Neural progenitor cell (in vitro differentiated cells): ENCODE measurements at regions not wholly inside any gene's neighbourhood (a gene's known extent, or its start where the extent isn't known, plus 50 kb on each side); places are given as distances from the start of the nearest gene placed in this dataset.

ENCODE experiments used
- DNase-seq: peaks from one replicate; pipeline ENCODE4 v3.0.0-alpha.2; 2016; ENCODE audit warnings: low spot score
- H2AFZ ChIP-seq: fragments of 200-600 bp; sonication (generic); replicated peaks from 2 replicates; pipeline ENCODE4 v1.6.1; 2016; ENCODE audit warnings: antibody characterized with exemption
- H3F3A ChIP-seq: fragments of 200-600 bp; sonication (generic); 2 replicates; pipeline ENCODE4 v1.6.1; 2016; ENCODE audit warnings: antibody characterized with exemption, low read depth
- H3K27ac ChIP-seq: fragments of 200-600 bp; sonication (generic); 2 replicates; pipeline ENCODE4 v1.5.1; 2016; ENCODE audit warnings: mild to moderate bottlenecking
- H3K27me3 ChIP-seq: fragments of 200-600 bp; sonication (generic); 2 replicates; pipeline ENCODE4 v1.6.1; 2016; ENCODE audit warnings: mild to moderate bottlenecking, moderate library complexity
- H3K36me3 ChIP-seq: fragments of 200-600 bp; sonication (generic); 2 replicates; pipeline ENCODE4 v1.5.1; 2016
- H3K4me1 ChIP-seq: fragments of 200-600 bp; sonication (generic); 2 replicates; pipeline ENCODE4 v1.6.1; 2016; ENCODE audit warnings: mixed run types
- H3K4me2 ChIP-seq: fragments of 200-600 bp; sonication (generic); 2 replicates; pipeline ENCODE4 v1.6.1; 2016
- H3K4me3 ChIP-seq: fragments of 200-600 bp; sonication (generic); 2 replicates; pipeline ENCODE4 v1.5.1; 2016
- H3K79me2 ChIP-seq: fragments of 200-600 bp; sonication (generic); 2 replicates; pipeline ENCODE4 v1.6.1; 2016; ENCODE audit warnings: low read depth
- H3K9ac ChIP-seq: fragments of 200-600 bp; sonication (generic); 2 replicates; pipeline ENCODE4 v1.6.1; 2016
- H3K9me3 ChIP-seq: fragments of 200-600 bp; sonication (generic); 2 replicates; pipeline ENCODE4 v1.5.1; 2016; ENCODE audit warnings: low read depth
- H4K20me1 ChIP-seq: fragments of 200-600 bp; sonication (generic); 2 replicates; pipeline ENCODE4 v1.6.1; 2016; ENCODE audit warnings: low read depth
- H3K27ac Mint-ChIP-seq: 3 replicates; pipeline ENCODE4 v1.8.0; 2021; ENCODE audit warnings: mixed read lengths
- H3K27me3 Mint-ChIP-seq: 2 replicates; pipeline ENCODE4 v1.8.0; 2022; ENCODE audit warnings: low read depth, mild to moderate bottlenecking, inconsistent platforms, moderate library complexity, mixed read lengths; ENCODE audit not compliant: insufficient read depth
- H3K36me3 Mint-ChIP-seq: 3 replicates; pipeline ENCODE4 v1.8.0; 2021; ENCODE audit warnings: mixed read lengths
- H3K4me1 Mint-ChIP-seq: 3 replicates; pipeline ENCODE4 v1.8.0; 2021; ENCODE audit warnings: mixed read lengths
- H3K4me3 Mint-ChIP-seq: 3 replicates; pipeline ENCODE4 v1.8.0; 2021; ENCODE audit warnings: mild to moderate bottlenecking, moderate library complexity, mixed read lengths
- H3K9me3 Mint-ChIP-seq: 3 replicates; pipeline ENCODE4 v1.8.0; 2020; ENCODE audit warnings: mixed read lengths
- CTCF ChIP-seq: fragments of 200-600 bp; sonication (generic); IDR thresholded peaks from 2 replicates; pipeline ENCODE4 v1.5.1; 2017; ENCODE audit warnings: antibody characterized with exemption, mild to moderate bottlenecking
- EZH2 ChIP-seq: fragments of 200-600 bp; sonication (generic); IDR thresholded peaks from 2 replicates; pipeline ENCODE4 v1.6.1; 2017; ENCODE audit warnings: antibody characterized with exemption, mild to moderate bottlenecking, moderate library complexity
- EZH2phosphoT487 ChIP-seq: fragments of 200-600 bp; sonication (generic); IDR thresholded peaks from 2 replicates; pipeline ENCODE4 v1.6.1; 2017; ENCODE audit warnings: antibody characterized with exemption

DNA sequence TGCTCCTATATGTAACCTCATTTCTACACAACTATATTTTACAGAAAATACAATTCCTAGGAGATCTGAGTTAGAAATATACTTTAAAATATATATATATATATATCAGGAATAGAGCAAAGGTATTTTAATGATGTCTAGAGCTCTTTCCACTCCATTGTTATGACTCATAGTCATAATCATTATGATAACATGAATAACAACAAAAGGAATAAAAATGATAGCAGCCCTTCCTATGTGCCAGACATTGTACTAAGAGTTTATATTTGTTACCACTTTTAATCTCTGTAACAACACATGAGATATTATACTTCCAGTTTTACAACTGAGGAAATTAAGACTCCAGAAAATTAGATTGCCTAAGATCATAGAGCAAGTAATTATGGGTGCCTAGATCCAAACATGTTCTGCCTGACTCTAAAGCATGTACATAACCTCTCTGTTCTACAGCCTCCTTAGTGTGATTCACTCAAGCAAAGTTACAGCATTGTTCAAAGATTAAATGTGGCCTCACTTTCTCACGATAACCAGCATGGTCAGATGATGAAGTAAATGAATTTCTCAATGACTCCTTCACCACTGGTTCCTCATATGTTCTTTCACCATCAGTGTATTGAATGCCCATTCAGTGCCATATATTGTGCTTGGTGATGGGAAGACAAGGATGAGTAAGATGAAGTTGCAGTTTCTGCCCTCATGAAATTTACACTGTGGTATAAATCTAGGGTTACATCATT lies 452.1 kb downstream of the EFNA5 start:
- peaks cover 4% of the 10 kb centered on the region for H3K4me1 Mint-ChIP-seq
- Histone ChIP-seq H3K79me2 (no peaks in the 10 kb centered on the region), H3K4me3 (no peak overlapping the region), H3K9me3 (no peaks in the 10 kb centered on the region), H4K20me1 (no peaks in the 10 kb centered on the region), H3K27ac (no peak overlapping the region), H3K36me3 (no peaks in the 10 kb centered on the region), H3F3A (no peaks in the 10 kb centered on the region), H3K27me3 (no peaks in the 10 kb centered on the region), H2AFZ (no peak overlapping the region), H3K4me1 (no peaks in the 10 kb centered on the region), H3K9ac (no peak overlapping the region), H3K4me2 (no peak overlapping the region)
- no peak overlapping the region for H3K27ac Mint-ChIP-seq
- H3K9me3 Mint-ChIP-seq, result no peaks in the 10 kb centered on the region
- H3K27me3 Mint-ChIP-seq, result peaks cover 2% of the 10 kb centered on the region
- TF ChIP-seq EZH2 (no peak), CTCF (no peak), EZH2phosphoT487 (no peak)
- DNase-seq, result no peak
- H3K4me3 Mint-ChIP-seq, result no peak overlapping the region
- no peaks in the 10 kb centered on the region for H3K36me3 Mint-ChIP-seq

- Histone ChIP-seq H3K9ac (no peak overlapping the region), H3K4me1 (no peaks in the 10 kb centered on the region), H3K9me3 (no peaks in the 10 kb centered on the region), H3K27me3 (no peaks in the 10 kb centered on the region), H3K79me2 (no peaks in the 10 kb centered on the region), H4K20me1 (no peaks in the 10 kb centered on the region), H3K4me2 (no peak overlapping the region), H2AFZ (no peak overlapping the region), H3K4me3 (no peak overlapping the region), H3K27ac (no peak overlapping the region), H3F3A (no peaks in the 10 kb centered on the region), H3K36me3 (no peaks in the 10 kb centered on the region)
- Mint-ChIP-seq H3K9me3 (no peaks in the 10 kb centered on the region), H3K27ac (no peak overlapping the region), H3K4me1 (peaks cover 4% of the 10 kb centered on the region), H3K27me3 (peaks cover 2% of the 10 kb centered on the region), H3K4me3 (no peak overlapping the region), H3K36me3 (no peaks in the 10 kb centered on the region)
- no peak for DNase-seq
- TF ChIP-seq EZH2phosphoT487, result no peak
Observed at GRCh38 chr5:107217721-107218130, 453.0 kb downstream of the EFNA5 start.

GRCh38 chr5:107216587-107216986 lies 454.1 kb downstream of the EFNA5 start:
- no peak for DNase-seq
- Mint-ChIP-seq H3K27ac (no peak overlapping the region), H3K27me3 (peaks cover 2% of the 10 kb centered on the region), H3K4me3 (no peak overlapping the region), H3K4me1 (peaks cover 8% of the 10 kb centered on the region), H3K9me3 (no peaks in the 10 kb centered on the region), H3K36me3 (no peaks in the 10 kb centered on the region)
- Histone ChIP-seq H4K20me1 (no peaks in the 10 kb centered on the region), H3K9me3 (no peaks in the 10 kb centered on the region), H3K4me3 (no peak overlapping the region), H3K79me2 (no peaks in the 10 kb centered on the region), H3K9ac (no peak overlapping the region), H3K4me1 (no peaks in the 10 kb centered on the region), H2AFZ (no peak overlapping the region), H3K27ac (no peak overlapping the region), H3K4me2 (no peak overlapping the region), H3F3A (no peaks in the 10 kb centered on the region), H3K27me3 (no peaks in the 10 kb centered on the region), H3K36me3 (no peaks in the 10 kb centered on the region)
- no peak for TF ChIP-seq CTCF
- no peak for TF ChIP-seq EZH2
- no peak for TF ChIP-seq EZH2phosphoT487

DNA sequence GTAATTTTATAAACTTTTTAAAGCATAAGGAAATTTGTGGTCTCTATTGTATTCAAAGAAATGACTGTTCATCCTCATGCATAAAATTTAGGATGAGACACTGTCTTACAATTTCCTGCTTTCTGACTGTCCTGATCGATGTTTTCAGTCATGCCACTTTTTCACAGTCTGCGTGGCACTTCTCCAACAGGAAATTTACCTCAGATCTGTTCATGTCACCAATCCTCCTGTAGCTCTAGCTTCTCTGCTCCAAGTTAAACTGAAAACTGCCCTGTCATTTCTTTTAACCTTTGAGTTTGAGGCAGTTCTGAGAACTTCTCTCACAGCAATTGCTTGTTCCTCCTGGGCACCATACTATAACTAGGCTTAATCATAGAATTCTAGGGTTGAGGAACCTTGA lies 455.1 kb downstream of the EFNA5 start:
- Histone ChIP-seq H3K27ac (no peak overlapping the region), H3K9me3 (no peaks in the 10 kb centered on the region), H2AFZ (peak overlapping the region; percentile 30), H3F3A (no peaks in the 10 kb centered on the region), H3K79me2 (no peaks in the 10 kb centered on the region), H3K4me1 (no peaks in the 10 kb centered on the region), H3K36me3 (no peaks in the 10 kb centered on the region), H4K20me1 (no peaks in the 10 kb centered on the region), H3K9ac (no peak overlapping the region), H3K4me2 (no peak overlapping the region), H3K27me3 (no peaks in the 10 kb centered on the region), H3K4me3 (no peak overlapping the region)
- no peak for TF ChIP-seq EZH2
- no peak for TF ChIP-seq EZH2phosphoT487
- TF ChIP-seq CTCF, result no peak
- Mint-ChIP-seq H3K27me3 (peaks cover 2% of the 10 kb centered on the region), H3K27ac (no peak overlapping the region), H3K4me1 (peaks cover 12% of the 10 kb centered on the region), H3K4me3 (no peak overlapping the region), H3K9me3 (no peaks in the 10 kb centered on the region), H3K36me3 (no peaks in the 10 kb centered on the region)
- DNase-seq, result no peak
